ENCODE measurements at regions not wholly inside any gene's neighbourhood (a gene's known extent, or its start where the extent isn't known, plus 50 kb on each side); places are given as distances from the start of the nearest gene placed in this dataset.

- DNase-seq (ENCODE audit: low spot score): no peak
- WGBS: 88% methylated on average over 1 of the region's 1 CpG
- Histone ChIP-seq H3K4me1 (ENCODE audit: control insufficient read depth in 4 of 4, insufficient read depth in 4 of 4, low read length in 3 of 4) (no peaks in the 10 kb centered on the region), H3K36me3 (ENCODE audit: control insufficient read depth in 4 of 4, insufficient read depth in 3 of 4, low read depth in 1 of 4, low read length in 3 of 4) (no peaks in the 10 kb centered on the region), H3K9me3 (ENCODE audit: control insufficient read depth in 4 of 4, low read length in 3 of 4) (no peaks in the 10 kb centered on the region), H3K9ac (ENCODE audit: low read depth in 1 of 2, low read length in 2 of 2) (no peak overlapping the region), H3K4me3 (ENCODE audit: low read depth in 1 of 3, low read length in 3 of 3) (no peak overlapping the region), H3K27ac (ENCODE audit: low read depth in 1 of 2, low read length in 2 of 2) (no peak overlapping the region), H3K27me3 (ENCODE audit: control insufficient read depth in 4 of 4, insufficient read depth in 4 of 4, low read length in 3 of 4) (peaks cover 0 to 3% (median 0%) of the 10 kb centered on the region in 4 donors)
- TF ChIP-seq RAD21 (IDR thresholded peaks at IDR 0.05) (no peak), HNF4A (conservative IDR thresholded peaks at IDR 0.05) (no peak), JUND (IDR thresholded peaks at IDR 0.05) (no peak), FOXA1 (IDR thresholded peaks at IDR 0.05) (no peak), FOXA2 (IDR thresholded peaks at IDR 0.05) (no peak), YY1 (IDR thresholded peaks at IDR 0.05) (no peak), TAF1 (conservative IDR thresholded peaks at IDR 0.05) (no peak), RXRA (IDR thresholded peaks at IDR 0.05) (no peak), NR2F2 (IDR thresholded peaks at IDR 0.05) (no peak), CTCF (IDR thresholded peaks at IDR 0.05; ENCODE audit: low read depth, low read length, missing input control) (no peak), REST (IDR thresholded peaks at IDR 0.05) (no peak), EGR1 (IDR thresholded peaks at IDR 0.05; ENCODE audit: low read depth in 2 of 2) (no peak), MAX (IDR thresholded peaks at IDR 0.05) (no peak), SP1 (IDR thresholded peaks at IDR 0.05) (no peak), HNF4G (IDR thresholded peaks at IDR 0.05) (no peak), GABPA (IDR thresholded peaks at IDR 0.05 in 1 of 2, conservative IDR thresholded peaks at IDR 0.05 in 1 of 2) (no peak)
- TF ChIP-seq, protein P1, sequence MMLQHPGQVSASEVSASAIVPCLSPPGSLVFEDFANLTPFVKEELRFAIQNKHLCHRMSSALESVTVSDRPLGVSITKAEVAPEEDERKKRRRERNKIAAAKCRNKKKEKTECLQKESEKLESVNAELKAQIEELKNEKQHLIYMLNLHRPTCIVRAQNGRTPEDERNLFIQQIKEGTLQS (IDR thresholded peaks at IDR 0.05): no peak
- TF ChIP-seq, protein P2, sequence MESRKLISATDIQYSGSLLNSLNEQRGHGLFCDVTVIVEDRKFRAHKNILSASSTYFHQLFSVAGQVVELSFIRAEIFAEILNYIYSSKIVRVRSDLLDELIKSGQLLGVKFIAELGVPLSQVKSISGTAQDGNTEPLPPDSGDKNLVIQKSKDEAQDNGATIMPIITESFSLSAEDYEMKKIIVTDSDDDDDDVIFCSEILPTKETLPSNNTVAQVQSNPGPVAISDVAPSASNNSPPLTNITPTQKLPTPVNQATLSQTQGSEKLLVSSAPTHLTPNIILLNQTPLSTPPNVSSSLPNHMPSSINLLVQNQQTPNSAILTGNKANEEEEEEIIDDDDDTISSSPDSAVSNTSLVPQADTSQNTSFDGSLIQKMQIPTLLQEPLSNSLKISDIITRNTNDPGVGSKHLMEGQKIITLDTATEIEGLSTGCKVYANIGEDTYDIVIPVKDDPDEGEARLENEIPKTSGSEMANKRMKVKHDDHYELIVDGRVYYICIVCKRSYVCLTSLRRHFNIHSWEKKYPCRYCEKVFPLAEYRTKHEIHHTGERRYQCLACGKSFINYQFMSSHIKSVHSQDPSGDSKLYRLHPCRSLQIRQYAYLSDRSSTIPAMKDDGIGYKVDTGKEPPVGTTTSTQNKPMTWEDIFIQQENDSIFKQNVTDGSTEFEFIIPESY (IDR thresholded peaks at IDR 0.05): no peak
Measured at GRCh38 chr3:59103552-59103951, 53.7 kb upstream of the CFAP20DC start.
